KMS-11 (cell line): ENCODE measurements at regions not wholly inside any gene's neighbourhood (a gene's known extent, or its start where the extent isn't known, plus 50 kb on each side); places are given as distances from the start of the nearest gene placed in this dataset.

ENCODE experiments used
- H2AFZ ChIP-seq: fragments of 200-600 bp; sonication (generic); 2 replicates; pipeline ENCODE4 v1.6.1; 2016; ENCODE audit warnings: antibody characterized with exemption, mixed run types, low read depth
- H3K27ac ChIP-seq: fragments of 200-600 bp; sonication (generic); 2 replicates; pipeline ENCODE4 v1.6.1; 2016; ENCODE audit warnings: mild to moderate bottlenecking, mixed run types
- H3K27me3 ChIP-seq: fragments of 200-600 bp; sonication (generic); 2 replicates; pipeline ENCODE4 v1.6.1; 2017; ENCODE audit warnings: mild to moderate bottlenecking, low read depth, mixed run types, moderate library complexity; ENCODE audit not compliant: insufficient read depth
- H3K36me3 ChIP-seq: fragments of 200-600 bp; sonication (generic); 2 replicates; pipeline ENCODE4 v1.6.1; 2017; ENCODE audit warnings: mild to moderate bottlenecking, mixed run types; ENCODE audit not compliant: insufficient read depth
- H3K4me1 ChIP-seq: fragments of 200-600 bp; sonication (generic); 2 replicates; pipeline ENCODE4 v1.6.1; 2016; ENCODE audit warnings: mild to moderate bottlenecking, low read depth, mixed run types; ENCODE audit not compliant: poor library complexity, severe bottlenecking
- H3K4me2 ChIP-seq: fragments of 200-600 bp; sonication (generic); 2 replicates; pipeline ENCODE4 v1.7.0; 2016; ENCODE audit warnings: mild to moderate bottlenecking, mixed run types
- H3K4me3 ChIP-seq: fragments of 200-600 bp; sonication (generic); IDR thresholded peaks from 2 replicates; pipeline ENCODE4 v1.6.1; 2017; ENCODE audit warnings: low read depth, low read length, mixed read lengths; ENCODE audit not compliant: insufficient read depth
- H3K79me2 ChIP-seq: fragments of 200-600 bp; sonication (generic); 2 replicates; pipeline ENCODE4 v1.6.1; 2016; ENCODE audit warnings: low read depth, mixed run types; ENCODE audit not compliant: insufficient read depth
- H3K9ac ChIP-seq: fragments of 200-600 bp; sonication (generic); 2 replicates; pipeline ENCODE4 v1.6.1; 2016; ENCODE audit warnings: mild to moderate bottlenecking, mixed run types
- H4K20me1 ChIP-seq: fragments of 200-600 bp; sonication (generic); 2 replicates; pipeline ENCODE4 v1.6.1; 2016; ENCODE audit warnings: mild to moderate bottlenecking, mixed run types; ENCODE audit not compliant: insufficient read depth
- TF ChIP-seq, protein P1 (sequence below): fragments of 200-600 bp; sonication (generic); conservative IDR thresholded peaks from 2 replicates; pipeline ENCODE4 v1.6.1; 2017; ENCODE audit warnings: low read depth, mild to moderate bottlenecking, antibody characterized with exemption, low read length, moderate library complexity, mixed read lengths

DNA sequence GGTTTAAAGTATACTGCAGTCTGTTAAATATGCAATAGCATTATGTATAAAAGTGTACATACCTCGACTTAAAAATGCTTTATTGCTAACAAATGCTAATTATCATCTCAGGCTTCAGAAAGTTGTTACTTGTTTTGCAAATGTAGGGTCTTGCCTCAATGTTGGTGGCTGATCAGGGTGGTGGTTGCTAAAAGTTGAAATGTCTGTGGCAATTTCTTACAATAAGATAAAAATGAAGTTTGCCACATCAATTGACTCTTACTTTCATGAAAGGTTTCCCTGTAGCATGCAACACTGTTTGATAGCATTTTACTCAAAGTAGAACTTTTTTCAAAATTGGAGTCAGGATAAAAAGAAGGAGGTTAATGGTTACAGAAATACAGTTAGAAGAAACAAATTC is 407.7 kb upstream of the OR4E1 start:
- H3K79me2 ChIP-seq = no peaks in the 10 kb centered on the region
- H3K4me1 ChIP-seq = no peaks in the 10 kb centered on the region
- H3K36me3 ChIP-seq = no peaks in the 10 kb centered on the region
- no peaks in the 10 kb centered on the region for H3K27me3 ChIP-seq
- H3K4me3 ChIP-seq = no peak overlapping the region
- H3K27ac ChIP-seq = no peak overlapping the region
- TF ChIP-seq, protein P1, sequence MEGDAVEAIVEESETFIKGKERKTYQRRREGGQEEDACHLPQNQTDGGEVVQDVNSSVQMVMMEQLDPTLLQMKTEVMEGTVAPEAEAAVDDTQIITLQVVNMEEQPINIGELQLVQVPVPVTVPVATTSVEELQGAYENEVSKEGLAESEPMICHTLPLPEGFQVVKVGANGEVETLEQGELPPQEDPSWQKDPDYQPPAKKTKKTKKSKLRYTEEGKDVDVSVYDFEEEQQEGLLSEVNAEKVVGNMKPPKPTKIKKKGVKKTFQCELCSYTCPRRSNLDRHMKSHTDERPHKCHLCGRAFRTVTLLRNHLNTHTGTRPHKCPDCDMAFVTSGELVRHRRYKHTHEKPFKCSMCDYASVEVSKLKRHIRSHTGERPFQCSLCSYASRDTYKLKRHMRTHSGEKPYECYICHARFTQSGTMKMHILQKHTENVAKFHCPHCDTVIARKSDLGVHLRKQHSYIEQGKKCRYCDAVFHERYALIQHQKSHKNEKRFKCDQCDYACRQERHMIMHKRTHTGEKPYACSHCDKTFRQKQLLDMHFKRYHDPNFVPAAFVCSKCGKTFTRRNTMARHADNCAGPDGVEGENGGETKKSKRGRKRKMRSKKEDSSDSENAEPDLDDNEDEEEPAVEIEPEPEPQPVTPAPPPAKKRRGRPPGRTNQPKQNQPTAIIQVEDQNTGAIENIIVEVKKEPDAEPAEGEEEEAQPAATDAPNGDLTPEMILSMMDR = no peak
- no peak overlapping the region for H3K9ac ChIP-seq
- no peak overlapping the region for H3K4me2 ChIP-seq
- no peak overlapping the region for H2AFZ ChIP-seq
- H4K20me1 ChIP-seq = no peaks in the 10 kb centered on the region

DNA sequence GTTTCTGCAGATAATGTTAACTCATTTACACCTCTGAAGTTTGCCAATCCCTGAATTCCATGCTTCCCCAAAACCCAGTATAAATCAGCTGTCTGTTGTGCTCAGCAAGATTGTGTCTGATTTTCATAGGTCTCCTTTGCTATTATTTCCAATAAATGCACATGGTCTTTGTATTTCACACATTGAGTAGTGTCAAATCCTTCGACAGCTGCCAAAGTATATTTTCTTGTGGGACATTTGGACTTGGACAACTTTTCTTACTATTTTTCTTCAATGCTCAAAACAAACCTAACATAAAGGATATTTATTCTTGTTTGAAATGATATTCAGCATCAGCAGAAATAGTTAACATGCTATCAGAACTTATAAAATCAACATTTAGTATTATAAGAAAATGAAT is 406.1 kb upstream of the OR4E1 start:
- no peak overlapping the region for H3K4me3 ChIP-seq
- no peaks in the 10 kb centered on the region for H3K36me3 ChIP-seq
- H3K4me2 ChIP-seq = no peak overlapping the region
- H3K9ac ChIP-seq = no peak overlapping the region
- H2AFZ ChIP-seq = no peak overlapping the region
- H3K27me3 ChIP-seq = no peaks in the 10 kb centered on the region
- H4K20me1 ChIP-seq = no peaks in the 10 kb centered on the region
- TF ChIP-seq, protein P1 = no peak
- no peaks in the 10 kb centered on the region for H3K4me1 ChIP-seq
- H3K79me2 ChIP-seq = no peaks in the 10 kb centered on the region
- H3K27ac ChIP-seq = no peak overlapping the region

DNA sequence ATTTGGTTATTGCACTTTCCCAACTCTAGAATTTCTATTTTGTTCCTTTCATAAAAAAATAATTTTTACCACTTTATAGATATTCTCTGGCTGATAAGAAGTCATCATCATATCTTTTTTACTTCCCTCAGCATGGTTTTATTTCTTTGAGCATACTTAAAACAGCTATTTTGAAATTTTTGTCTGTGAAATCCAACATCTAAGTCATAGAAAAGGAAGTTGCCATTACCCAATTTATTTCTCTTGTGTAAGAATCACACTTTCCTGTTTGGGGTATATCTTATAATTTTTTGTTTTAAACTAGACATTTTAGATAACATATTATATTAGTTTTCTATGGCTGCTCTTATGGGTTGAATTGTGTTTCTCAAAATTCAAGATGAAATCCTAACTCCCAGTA is 400.2 kb upstream of the OR4E1 start:
- H2AFZ ChIP-seq = no peak overlapping the region
- no peaks in the 10 kb centered on the region for H3K36me3 ChIP-seq
- H4K20me1 ChIP-seq = no peaks in the 10 kb centered on the region
- peaks cover 5% of the 10 kb centered on the region for H3K4me1 ChIP-seq
- no peaks in the 10 kb centered on the region for H3K27me3 ChIP-seq
- TF ChIP-seq, protein P1 = no peak
- no peak overlapping the region for H3K4me3 ChIP-seq
- H3K9ac ChIP-seq = no peak overlapping the region
- H3K27ac ChIP-seq = no peak overlapping the region
- no peak overlapping the region for H3K4me2 ChIP-seq
- H3K79me2 ChIP-seq = no peaks in the 10 kb centered on the region

DNA sequence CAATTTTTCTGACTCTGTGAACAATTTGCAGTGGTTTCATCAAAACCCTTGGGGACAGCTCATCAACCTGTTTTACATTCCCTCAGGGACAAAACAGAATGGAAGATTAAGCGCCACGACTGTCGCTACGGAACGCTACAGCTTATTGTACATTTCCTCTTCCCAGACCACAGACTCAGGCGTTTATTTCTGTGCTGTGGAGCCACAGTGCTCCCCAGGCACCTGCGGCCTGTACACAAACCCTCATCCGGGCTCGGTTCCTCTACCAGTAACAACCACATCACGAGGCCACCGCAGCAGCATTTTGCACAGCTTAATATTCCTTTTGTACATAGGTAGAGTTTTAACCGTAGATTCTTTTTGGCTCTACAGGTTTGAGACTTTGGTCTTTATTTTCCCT is 397.4 kb upstream of the OR4E1 start:
- Histone ChIP-seq H3K36me3 (no peaks in the 10 kb centered on the region), H4K20me1 (no peaks in the 10 kb centered on the region), H2AFZ (peak overlapping the region; percentile 67; the same call in 1 of the 2 replicates), H3K27me3 (no peaks in the 10 kb centered on the region), H3K9ac (no peak overlapping the region), H3K79me2 (no peaks in the 10 kb centered on the region), H3K27ac (no peak overlapping the region; the same call in 1 of the 2 replicates), H3K4me3 (no peak overlapping the region), H3K4me1 (peaks cover 5% of the 10 kb centered on the region), H3K4me2 (peak overlapping the region; percentile 34; the same call in 1 of the 2 replicates)
- TF ChIP-seq, protein P1 = no peak
